HEK293 (cell line): ENCODE measurements at regions not wholly inside any gene's neighbourhood (a gene's known extent, or its start where the extent isn't known, plus 50 kb on each side); places are given as distances from the start of the nearest gene placed in this dataset.

Source experiments
- CTCF ChIP-seq: fragments of 450-650 bp; formaldehyde crosslinking; IDR thresholded peaks from 2 replicates; pipeline ENCODE4 v1.5.1; 2016; ENCODE audit warnings: missing biosample characterization, missing genetic modification characterization
- REST ChIP-seq: fragments of 450-650 bp; formaldehyde crosslinking; IDR thresholded peaks from 2 replicates; pipeline ENCODE4 v1.5.1; 2016; ENCODE audit warnings: missing biosample characterization, missing genetic modification characterization
- SP2 ChIP-seq: fragments of 450-650 bp; formaldehyde crosslinking; IDR thresholded peaks from 2 replicates; pipeline ENCODE4 v1.5.1; 2016; ENCODE audit warnings: missing biosample characterization, missing genetic modification characterization
- SP7 ChIP-seq: fragments of 450-650 bp; formaldehyde crosslinking; IDR thresholded peaks from 2 replicates; pipeline ENCODE4 v1.5.1; 2016; ENCODE audit warnings: missing biosample characterization, missing genetic modification characterization
- ZNF133 ChIP-seq: fragments of 450-650 bp; formaldehyde crosslinking; IDR thresholded peaks from 2 replicates; pipeline ENCODE4 v1.5.1; 2016; ENCODE audit warnings: missing biosample characterization, missing genetic modification characterization
- ZNF513 ChIP-seq: fragments of 450-650 bp; IDR thresholded peaks from 2 replicates; pipeline ENCODE4 v1.5.1; 2018; ENCODE audit warnings: missing biosample characterization, missing genetic modification characterization

- TF ChIP-seq REST (tag by site-specific recombination) (no peak), CTCF (tag by site-specific recombination) (no peak), ZNF513 (no peak), ZNF133 (tag by site-specific recombination) (no peak), SP2 (tag by site-specific recombination) (no peak), SP7 (tag by site-specific recombination) (no peak)
These were observed 105.3 kb upstream of the RTL1 start for GRCh38 chr14:101008631-101009336.
